H9 (cell line): ENCODE measurements at regions not wholly inside any gene's neighbourhood (a gene's known extent, or its start where the extent isn't known, plus 50 kb on each side); places are given as distances from the start of the nearest gene placed in this dataset.

Experiments
- DNase-seq: peaks from one replicate; pipeline ENCODE4 v3.0.0-alpha.2; 2017
- H2AFZ ChIP-seq: one replicate; pipeline ENCODE4 v1.6.1; 2013; ENCODE audit warnings: mild to moderate bottlenecking, low read length, control low read depth, moderate library complexity
- H2AK5ac ChIP-seq: 2 replicates; pipeline ENCODE4 v1.6.1; 2013; ENCODE audit warnings: low read length, control low read depth, mixed read lengths; ENCODE audit not compliant: insufficient read length
- H2BK120ac ChIP-seq: one replicate; pipeline ENCODE4 v1.6.1; 2013; ENCODE audit warnings: low read depth, mild to moderate bottlenecking, low read length, control low read depth, inconsistent platforms; ENCODE audit not compliant: poor library complexity, severe bottlenecking
- H2BK12ac ChIP-seq: 2 replicates; pipeline ENCODE4 v1.6.1; 2013; ENCODE audit warnings: low read length, control low read depth, mixed read lengths, low read depth; ENCODE audit not compliant: insufficient read length
- H2BK15ac ChIP-seq: 2 replicates; pipeline ENCODE4 v1.6.1; 2013; ENCODE audit warnings: low read depth, low read length, control low read depth
- H2BK20ac ChIP-seq: one replicate; pipeline ENCODE4 v1.6.1; 2013; ENCODE audit warnings: low read depth, mild to moderate bottlenecking, low read length, control low read depth, inconsistent platforms; ENCODE audit not compliant: poor library complexity, severe bottlenecking
- H2BK5ac ChIP-seq: 2 replicates; pipeline ENCODE4 v1.6.1; 2013; ENCODE audit warnings: low read length, control low read depth, mixed read lengths; ENCODE audit not compliant: insufficient read length
- H3K14ac ChIP-seq: 2 replicates; pipeline ENCODE4 v1.6.1; 2013; ENCODE audit warnings: low read length, control low read depth; ENCODE audit not compliant: insufficient read depth
- H3K18ac ChIP-seq: 2 replicates; pipeline ENCODE4 v1.6.1; 2013; ENCODE audit warnings: low read depth, mild to moderate bottlenecking, mixed read lengths, low read length, control low read depth; ENCODE audit not compliant: insufficient read length
- H3K23ac ChIP-seq: 2 replicates; pipeline ENCODE4 v1.6.1; 2013; ENCODE audit warnings: low read length, control low read depth, mixed read lengths, low read depth; ENCODE audit not compliant: insufficient read length
- H3K23me2 ChIP-seq: 2 replicates; pipeline ENCODE4 v1.6.1; 2013; ENCODE audit warnings: low read depth, mild to moderate bottlenecking, mixed read lengths, low read length, control low read depth; ENCODE audit not compliant: insufficient read length, poor library complexity, severe bottlenecking
- H3K27ac ChIP-seq: 2 replicates; pipeline ENCODE4 v1.5.1; 2013; ENCODE audit warnings: low read length, control low read depth, mixed read lengths, low read depth; ENCODE audit not compliant: insufficient read length
- H3K27me3 ChIP-seq: 2 replicates; pipeline ENCODE4 v1.6.1; 2013; ENCODE audit warnings: low read length, control low read depth, inconsistent platforms; ENCODE audit not compliant: insufficient read depth
- H3K4ac ChIP-seq: 2 replicates; pipeline ENCODE4 v1.6.1; 2013; ENCODE audit warnings: low read depth, mild to moderate bottlenecking, control low read depth, inconsistent platforms, low read length, moderate library complexity
- H3K4me1 ChIP-seq: 2 replicates; pipeline ENCODE4 v1.6.1; 2013; ENCODE audit warnings: low read length, control low read depth, inconsistent platforms; ENCODE audit not compliant: insufficient read depth
- H3K4me2 ChIP-seq: 2 replicates; pipeline ENCODE4 v1.6.1; 2013; ENCODE audit warnings: low read length, control low read depth, mixed read lengths; ENCODE audit not compliant: insufficient read length, insufficient read depth
- H3K56ac ChIP-seq: 2 replicates; pipeline ENCODE4 v1.6.1; 2013; ENCODE audit warnings: low read depth, mild to moderate bottlenecking, mixed read lengths, low read length, control low read depth; ENCODE audit not compliant: insufficient read length
- H3K79me1 ChIP-seq: 2 replicates; pipeline ENCODE4 v1.6.1; 2013; ENCODE audit warnings: low read depth, mild to moderate bottlenecking, moderate library complexity, low read length, control low read depth, inconsistent platforms; ENCODE audit not compliant: insufficient read depth, poor library complexity, severe bottlenecking
- H3K79me2 ChIP-seq: 2 replicates; pipeline ENCODE4 v1.6.1; 2013; ENCODE audit warnings: low read length, control low read depth, inconsistent platforms; ENCODE audit not compliant: insufficient read depth
- H3K9ac ChIP-seq: 2 replicates; pipeline ENCODE4 v1.6.1; 2013; ENCODE audit warnings: low read length, control low read depth, mixed read lengths; ENCODE audit not compliant: insufficient read length; ENCODE audit errors: extremely low read depth
- H3K9me3 ChIP-seq: one replicate; pipeline ENCODE4 v1.6.1; 2013; ENCODE audit warnings: low read depth, low read length, inconsistent platforms; ENCODE audit not compliant: control insufficient read depth
- H3T11ph ChIP-seq: one replicate; pipeline ENCODE4 v1.6.1; 2013; ENCODE audit warnings: mild to moderate bottlenecking, low read length, control low read depth, inconsistent platforms
- H4K20me1 ChIP-seq: one replicate; pipeline ENCODE4 v1.6.1; 2013; ENCODE audit not compliant: control insufficient read depth, insufficient read length, insufficient read depth
- H4K5ac ChIP-seq: 2 replicates; pipeline ENCODE4 v1.6.1; 2013; ENCODE audit warnings: low read depth, mild to moderate bottlenecking, mixed read lengths, low read length, control low read depth; ENCODE audit not compliant: insufficient read length
- H4K8ac ChIP-seq: replicated peaks from 2 replicates; pipeline ENCODE4 v1.6.1; 2013; ENCODE audit warnings: low read length, control low read depth, mixed read lengths, low read depth; ENCODE audit not compliant: insufficient read length
- H4K91ac ChIP-seq: 2 replicates; pipeline ENCODE4 v1.6.1; 2013; ENCODE audit warnings: low read depth, mild to moderate bottlenecking, moderate library complexity, mixed read lengths, low read length, control low read depth; ENCODE audit not compliant: insufficient read length
- H3K27ac Mint-ChIP-seq, 3 experiments: 2 replicates in 2 of 3; 3 replicates in 1 of 3; pipeline ENCODE4 v1.8.0; 2020 to 2021; ENCODE audit warnings: mixed read lengths in 3 of 3, mild to moderate bottlenecking in 1 of 3, moderate library complexity in 1 of 3
- H3K27me3 Mint-ChIP-seq: 2 replicates; pipeline ENCODE4 v1.8.0; 2021; ENCODE audit warnings: low read depth, mild to moderate bottlenecking, moderate library complexity, mixed read lengths
- H3K36me3 Mint-ChIP-seq, 3 experiments: 2 replicates in 2 of 3; 3 replicates in 1 of 3; pipeline ENCODE4 v1.8.0; 2020 to 2021; ENCODE audit warnings: low read depth in 3 of 3, mixed read lengths in 3 of 3; ENCODE audit not compliant: insufficient read depth in 1 of 3
- H3K4me1 Mint-ChIP-seq, 2 experiments: 2 replicates each; pipeline ENCODE4 v1.8.0; 2020; ENCODE audit warnings: mixed read lengths in 2 of 2
- H3K4me3 Mint-ChIP-seq, 2 experiments: 2 replicates in 1 of 2; 3 replicates in 1 of 2; pipeline ENCODE4 v1.8.0; 2020 to 2021; ENCODE audit warnings: mild to moderate bottlenecking in 2 of 2, mixed read lengths in 2 of 2, moderate library complexity in 1 of 2
- H3K9me3 Mint-ChIP-seq, 2 experiments: 2 replicates in 1 of 2; 3 replicates in 1 of 2; pipeline ENCODE4 v1.8.0; 2020; ENCODE audit warnings: mild to moderate bottlenecking in 2 of 2, mixed read lengths in 2 of 2, moderate library complexity in 1 of 2
- CTCF ChIP-seq: fragments of 200-600 bp; sonication (generic); conservative IDR thresholded peaks from 3 replicates; pipeline ENCODE4 v1.8.0; 2021; ENCODE audit warnings: antibody characterized with exemption, mild to moderate bottlenecking
- WGBS: extraction: QIAGEN DNeasy Blood & Tissue Kit; methylation state at CpG from one replicate; pipeline ENCODE4 v1.1.7; 2013; ENCODE audit warnings: missing lambda C conversion rate, low lambda C conversion rate, mixed read lengths; ENCODE audit not compliant: insufficient read length; ENCODE audit errors: extremely low coverage; 5-methylcytosine and 5-hydroxymethylcytosine counted together

- Histone ChIP-seq H3K56ac (no peak overlapping the region), H3K14ac (no peak overlapping the region), H4K20me1 (no peaks in the 10 kb centered on the region), H3K23me2 (no peaks in the 10 kb centered on the region), H3K4me1 (no peaks in the 10 kb centered on the region), H3K79me2 (no peaks in the 10 kb centered on the region), H2BK120ac (no peak overlapping the region), H3K79me1 (no peaks in the 10 kb centered on the region), H2BK12ac (no peak overlapping the region), H3K4me2 (no peak overlapping the region), H3K9ac (no peak overlapping the region), H3K9me3 (no peaks in the 10 kb centered on the region), H2AFZ (no peak overlapping the region), H3K27ac (no peak overlapping the region), H2BK20ac (no peak overlapping the region), H3K23ac (no peak overlapping the region), H2BK5ac (no peak overlapping the region), H2BK15ac (no peak overlapping the region), H2AK5ac (no peak overlapping the region), H3K4ac (no peak overlapping the region), H4K5ac (no peak overlapping the region), H4K91ac (no peak overlapping the region), H3K27me3 (no peaks in the 10 kb centered on the region), H4K8ac (no peak overlapping the region), H3K18ac (no peak overlapping the region), H3T11ph (no peak overlapping the region)
- Mint-ChIP-seq H3K4me3 (no peak overlapping the region), H3K36me3 (no peaks in the 10 kb centered on the region), H3K9me3 (no peaks in the 10 kb centered on the region; a peak in 1 of 5 replicates), H3K4me1 (no peaks in the 10 kb centered on the region), H3K27ac (peak overlapping the region in 1 of 3 experiments; percentile 58; a peak in 1 of 7 replicates), H3K27me3 (peaks cover 1% of the 10 kb centered on the region; the same call in 1 of the 2 replicates)
- WGBS = no CpG with 5 or more reads among the region's 4 CpGs
- no peak for TF ChIP-seq CTCF
- no peak for DNase-seq
These were observed 387.4 kb upstream of the ASIC2 start for GRCh38 chr17:33680472-33680871.
